Fibroblast of skin of abdomen (primary cell): ENCODE measurements at regions not wholly inside any gene's neighbourhood (a gene's known extent, or its start where the extent isn't known, plus 50 kb on each side); places are given as distances from the start of the nearest gene placed in this dataset.

Experiments used
- DNase-seq: peaks from one replicate; pipeline ENCODE4 v3.0.0-alpha.2; 2013

GRCh38 chr16:55175389-55175788 is 148.6 kb upstream of the IRX6 start:
- DNase-seq: no peak

DNA sequence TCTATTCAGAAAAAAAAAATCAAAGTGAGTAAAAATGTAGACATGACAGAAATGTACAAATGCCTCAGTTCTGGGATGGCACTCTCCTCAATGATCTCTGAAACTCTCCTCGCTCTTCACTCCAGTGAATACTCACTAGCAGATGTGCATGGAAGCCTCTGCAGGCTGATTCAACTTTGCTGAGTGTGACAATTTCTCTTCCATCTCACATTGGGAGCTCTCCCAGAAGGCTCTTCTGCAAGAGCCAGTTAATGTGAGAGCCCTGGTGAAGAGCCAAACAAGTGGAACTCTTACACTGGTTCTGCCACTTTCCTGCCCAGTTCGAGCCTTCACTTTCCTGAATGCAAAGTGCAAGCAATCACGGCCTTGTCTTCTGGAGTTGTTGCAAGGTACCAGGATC is 147.1 kb upstream of the IRX6 start:
- DNase-seq: no peak

GRCh38 chr16:55179411-55179810 is 144.6 kb upstream of the IRX6 start:
- no peak for DNase-seq

DNA sequence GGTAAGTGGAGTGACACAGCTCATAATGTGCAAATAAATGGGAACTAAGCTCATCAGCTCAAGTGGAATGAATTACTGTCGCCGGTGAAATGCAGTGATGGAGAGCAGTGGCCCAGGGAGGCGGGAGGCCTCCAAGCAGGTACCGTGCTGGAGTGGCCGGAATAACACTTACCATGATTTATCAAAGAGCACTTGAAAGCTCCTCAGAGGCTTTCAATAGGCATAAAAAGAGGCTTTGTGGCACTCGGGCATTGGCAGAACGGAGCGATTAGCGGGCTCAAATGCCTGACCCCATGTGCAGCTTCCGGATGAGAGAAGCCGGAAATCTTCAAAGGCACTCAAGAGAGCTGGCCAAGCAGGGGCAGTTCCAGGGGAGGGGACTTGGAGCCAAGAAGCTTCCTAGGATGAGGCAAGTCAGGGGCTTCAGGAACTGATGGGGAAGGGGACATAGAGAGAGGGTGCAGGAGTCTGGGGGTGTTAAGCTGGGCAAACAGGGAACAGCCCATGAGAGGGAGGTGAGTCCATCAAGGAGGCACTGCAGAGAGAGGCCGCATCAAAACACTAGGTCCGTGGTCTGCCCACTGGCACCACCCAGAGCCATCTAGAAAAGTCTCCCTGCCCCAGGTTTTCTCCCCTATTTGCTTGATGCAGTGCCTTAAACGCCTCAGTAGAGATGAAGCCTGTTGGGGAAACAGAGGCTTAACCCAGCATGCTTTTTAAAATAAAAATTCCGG is 144.0 kb upstream of the IRX6 start:
- no peak for DNase-seq

DNA sequence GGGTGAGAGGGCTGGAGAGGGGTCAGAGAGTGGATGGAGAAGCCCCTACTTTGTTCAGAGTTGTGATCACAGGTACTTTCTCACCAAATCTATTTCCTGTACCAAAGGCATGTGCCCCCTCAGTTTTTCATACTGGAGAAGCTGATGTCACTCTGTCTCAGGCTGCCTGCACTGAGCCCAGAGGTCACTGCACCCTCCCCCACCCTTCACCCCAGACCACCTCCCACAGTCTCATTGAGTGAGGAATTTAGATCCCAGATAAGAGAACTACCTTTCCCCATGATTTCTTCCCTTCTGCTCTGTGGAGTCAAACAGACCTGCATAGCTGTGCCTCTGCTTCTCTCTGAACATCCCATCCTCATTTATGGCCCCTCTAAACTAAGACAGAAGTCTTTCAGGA is 140.0 kb upstream of the IRX6 start:
- no peak for DNase-seq

DNA sequence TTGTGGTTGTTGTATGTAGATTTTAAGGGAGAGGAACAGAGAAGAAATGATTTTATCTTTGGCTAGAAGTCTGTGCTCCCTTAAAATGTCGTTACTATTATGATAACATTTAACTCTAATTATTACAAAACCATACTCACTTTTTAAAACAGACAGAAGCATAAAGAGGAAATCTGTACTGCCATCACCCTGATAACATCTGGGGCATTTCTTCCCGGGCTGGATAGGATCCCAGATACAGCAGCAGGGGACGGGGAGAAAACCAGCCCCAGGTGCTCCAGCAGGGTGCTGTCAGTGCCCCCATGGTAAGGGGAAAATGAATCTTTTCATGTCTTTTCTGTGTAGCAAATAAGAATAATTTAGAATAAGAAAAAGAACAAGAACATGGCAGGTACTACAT is 139.4 kb upstream of the IRX6 start:
- DNase-seq: no peak

- no peak for DNase-seq
These were observed 134.8 kb upstream of the IRX6 start for GRCh38 chr16:55189224-55189623.

DNA sequence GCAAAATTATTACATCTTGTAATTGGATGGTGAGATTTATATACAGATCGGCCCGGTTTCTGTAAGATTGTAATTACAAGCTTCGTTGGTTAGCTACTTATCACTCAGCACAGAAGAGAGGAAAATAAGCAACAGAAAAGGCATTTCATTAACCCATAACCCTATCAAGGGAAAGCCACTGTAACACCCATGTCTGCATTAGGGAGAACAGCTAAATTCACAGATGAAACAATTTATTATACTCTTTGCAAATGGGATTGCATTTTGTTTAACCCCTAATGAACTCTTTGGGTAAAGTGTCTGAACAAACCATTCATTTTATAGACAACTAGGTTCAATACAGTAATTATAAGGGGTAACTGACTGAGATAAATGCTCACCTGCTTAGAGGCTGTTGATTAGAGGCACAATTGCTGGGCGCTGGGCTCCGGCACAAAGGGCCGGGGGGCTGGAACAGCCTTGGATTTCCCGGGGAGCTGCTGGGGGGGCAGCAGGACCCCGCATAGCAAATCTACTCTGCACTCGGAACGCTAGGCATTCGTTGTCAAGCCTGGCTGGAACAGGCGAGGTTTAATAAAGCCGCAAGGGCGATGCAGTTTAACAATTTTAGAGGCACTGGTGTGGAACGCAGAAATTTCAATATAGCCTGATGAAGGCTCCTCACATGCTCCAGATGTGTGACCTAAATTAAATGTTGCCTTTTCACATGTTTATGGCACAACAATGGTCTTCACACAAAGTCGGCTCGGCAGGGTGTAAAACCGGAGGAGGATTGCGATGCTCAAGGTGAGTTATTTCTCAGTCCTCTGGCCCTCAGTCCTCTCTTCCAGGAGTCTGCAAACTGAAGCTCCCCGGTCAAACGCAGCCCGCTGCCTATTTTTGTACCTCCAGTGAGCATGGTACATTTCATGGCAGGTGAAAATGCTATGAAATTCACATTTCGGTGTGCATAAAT is 134.0 kb upstream of the IRX6 start:
- DNase-seq: no peak

DNA sequence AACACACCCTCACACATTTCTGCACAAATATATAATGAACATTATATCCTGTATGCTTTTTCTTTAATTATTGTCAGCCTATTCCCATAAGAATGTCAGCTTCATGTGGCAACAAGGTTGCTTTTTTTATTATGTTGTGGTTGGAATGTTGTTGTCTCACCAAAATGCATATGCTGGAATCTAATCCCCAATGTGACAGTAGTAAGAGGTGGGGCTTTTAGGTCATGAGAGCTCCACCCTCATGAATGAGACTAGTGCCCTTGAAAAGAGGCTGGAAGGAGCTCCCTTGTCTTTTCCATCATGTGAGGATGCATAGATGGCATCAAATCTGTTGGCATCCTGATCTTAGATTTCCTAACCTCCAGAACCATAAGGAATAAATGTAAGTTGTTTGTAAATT is 131.3 kb upstream of the IRX6 start:
- no peak for DNase-seq

- no peak for DNase-seq
These were observed 120.4 kb upstream of the IRX6 start for GRCh38 chr16:55203570-55203969.

DNA sequence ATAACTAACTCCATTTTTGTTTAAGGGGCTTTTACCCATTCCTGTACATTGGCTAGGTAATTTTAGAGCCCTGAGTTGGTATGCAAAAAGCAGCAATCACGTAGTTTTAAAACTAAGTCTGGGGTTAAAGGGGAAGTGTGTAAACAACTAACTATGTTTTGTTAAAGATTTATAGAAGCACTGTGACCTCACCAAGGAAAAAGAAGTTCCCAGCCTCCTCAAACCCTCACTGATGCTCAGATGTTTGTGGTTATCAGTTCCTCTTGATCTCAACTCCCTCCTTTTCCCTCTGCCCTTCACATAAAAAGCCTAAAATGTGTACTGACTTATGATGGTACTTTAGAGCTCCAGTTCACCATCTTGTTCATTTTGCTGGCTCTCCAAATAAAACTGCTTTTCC is 119.9 kb upstream of the IRX6 start:
- DNase-seq: no peak

GRCh38 chr16:55204923-55205322 is 119.1 kb upstream of the IRX6 start:
- no peak for DNase-seq

DNA sequence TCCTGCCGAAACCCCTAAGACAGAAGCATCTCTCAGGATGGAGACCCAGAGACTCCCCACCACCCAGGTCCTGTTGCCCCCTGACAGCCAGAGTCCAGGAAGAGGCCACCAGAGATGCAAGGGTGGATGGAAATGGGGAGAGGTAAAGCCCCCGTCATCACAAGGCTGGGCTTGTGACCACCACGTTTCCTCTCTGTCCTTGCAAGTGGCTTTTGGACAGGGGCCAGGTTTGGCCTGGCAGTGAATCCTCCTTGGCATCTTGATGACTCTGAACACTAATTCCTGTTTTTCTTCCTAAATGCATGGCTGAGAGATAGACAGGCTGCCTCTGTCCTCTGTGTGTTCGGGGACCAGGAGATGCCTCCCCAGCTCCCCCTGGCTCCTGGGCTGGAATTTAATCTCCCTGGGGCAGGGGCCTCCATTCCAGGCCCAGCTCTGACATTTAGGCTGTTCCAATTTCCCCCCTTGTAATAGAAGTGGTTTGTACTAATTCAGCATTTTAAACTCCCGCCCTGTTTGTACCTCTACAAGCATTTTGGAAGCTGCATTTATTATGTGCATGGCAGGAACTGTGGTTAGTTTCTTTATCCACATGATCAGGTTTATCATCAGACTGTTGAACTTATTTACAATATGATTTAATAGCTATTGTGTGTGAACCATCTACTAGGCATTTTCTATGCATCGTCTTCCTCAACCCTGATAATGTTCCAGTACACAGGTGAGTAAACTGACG is 116.1 kb upstream of the IRX6 start:
- DNase-seq: no peak

GRCh38 chr16:55209626-55210025 is 114.4 kb upstream of the IRX6 start:
- DNase-seq: no peak

- DNase-seq: no peak
These were observed 111.2 kb upstream of the IRX6 start for GRCh38 chr16:55212791-55213190.

- no peak for DNase-seq
These were observed 109.6 kb upstream of the IRX6 start for GRCh38 chr16:55214412-55214811.

GRCh38 chr16:55214974-55215494 is 109.0 kb upstream of the IRX6 start:
- no peak for DNase-seq

GRCh38 chr16:55217392-55217791 is 106.6 kb upstream of the IRX6 start:
- DNase-seq: no peak

DNA sequence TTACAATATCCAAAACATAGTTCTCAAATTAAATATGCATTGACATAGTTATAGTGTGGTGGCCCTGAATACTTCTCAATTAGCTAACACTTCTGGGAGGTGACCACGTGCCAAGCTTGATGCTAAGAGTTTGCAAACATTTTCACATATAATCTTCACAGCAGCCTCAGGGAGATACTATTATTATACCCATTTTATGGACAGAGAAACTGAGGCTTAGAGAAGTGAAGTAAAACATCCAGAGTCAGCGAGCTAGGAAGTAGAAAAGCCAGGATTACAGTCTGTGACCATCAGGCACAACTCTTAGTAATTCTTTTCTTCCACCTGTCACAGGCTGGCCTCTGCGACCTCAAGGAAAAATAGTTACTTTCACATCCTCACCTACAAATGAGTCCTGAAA is 102.2 kb upstream of the IRX6 start:
- DNase-seq: no peak

GRCh38 chr16:55222486-55222885 is 101.5 kb upstream of the IRX6 start:
- no peak for DNase-seq

- DNase-seq: no peak
These were observed 97.9 kb upstream of the IRX6 start for GRCh38 chr16:55225972-55226542.

DNA sequence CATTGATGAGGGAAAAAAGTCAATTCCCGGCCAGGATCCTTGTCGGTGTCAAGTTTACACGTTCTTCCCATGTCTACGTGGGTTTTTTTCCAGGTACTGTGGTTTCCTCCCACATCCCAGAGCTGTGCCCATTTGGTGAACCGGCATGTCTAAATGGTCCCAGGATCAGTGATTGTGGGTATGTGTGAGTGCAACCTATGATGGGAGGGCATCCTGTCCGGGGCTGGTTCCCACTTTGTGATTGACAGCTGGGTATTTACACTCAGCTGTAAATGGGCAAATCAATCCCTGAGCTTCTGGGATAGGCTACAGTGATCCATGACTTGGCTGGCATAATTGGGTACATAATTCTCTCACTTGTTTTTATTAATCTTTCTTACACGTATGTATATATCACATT is 91.2 kb upstream of the IRX6 start:
- DNase-seq: no peak

GRCh38 chr16:55233464-55233863 is 90.5 kb upstream of the IRX6 start:
- DNase-seq: no peak
